PC-9 (cell line): ENCODE measurements at regions not wholly inside any gene's neighbourhood (a gene's known extent, or its start where the extent isn't known, plus 50 kb on each side); places are given as distances from the start of the nearest gene placed in this dataset.

Experiments
- CTCF ChIP-seq: fragments of 200-600 bp; sonication (generic); conservative IDR thresholded peaks from 2 replicates; pipeline ENCODE4 v1.6.1; 2017; ENCODE audit warnings: mixed run types, antibody characterized with exemption, mild to moderate bottlenecking, moderate library complexity
- EZH2 ChIP-seq: fragments of 200-600 bp; sonication (generic); IDR thresholded peaks from 2 replicates; pipeline ENCODE4 v1.8.0; 2017; ENCODE audit warnings: antibody characterized with exemption, low read depth

GRCh38 chr4:9599266-9599665 lies 155.1 kb downstream of the DEFB131A start:
- TF ChIP-seq CTCF: no peak
- TF ChIP-seq EZH2: no peak
